Peyer's patch (tissue), 4 donors: ENCODE measurements at regions not wholly inside any gene's neighbourhood (a gene's known extent, or its start where the extent isn't known, plus 50 kb on each side); places are given as distances from the start of the nearest gene placed in this dataset.

ENCODE experiments used
- DNase-seq, 3 donors: peaks; one replicate each; pipeline ENCODE4 v3.0.0-alpha.2; 2017 to 2019
- H3K27ac ChIP-seq, 4 donors: fragments of 200-600 bp; sonication (generic); one replicate each; pipeline ENCODE4 v1.5.1; 2016 to 2019
- H3K27me3 ChIP-seq, 2 donors: fragments of 200-600 bp; sonication (generic); one replicate each; pipeline ENCODE4 v1.5.1; 2019
- H3K36me3 ChIP-seq, 3 donors: fragments of 200-600 bp; sonication (generic); one replicate each; pipeline ENCODE4 v1.5.1; 2016 to 2019
- H3K4me1 ChIP-seq, 4 donors: fragments of 200-600 bp; sonication (generic); one replicate each; pipeline ENCODE4 v1.5.1; 2016 to 2019
- H3K4me3 ChIP-seq, 4 donors: fragments of 200-600 bp; sonication (generic); 1 replicate in 3 of 4; 2 replicates in 1 of 4; pipeline ENCODE4 v1.5.1; 2016 to 2019; ENCODE audit warnings: mild to moderate bottlenecking in 1 of 4
- H3K9me3 ChIP-seq, 4 donors: fragments of 200-600 bp; sonication (generic); one replicate each; pipeline ENCODE4 v1.5.1; 2016 to 2019; ENCODE audit warnings: mild to moderate bottlenecking in 1 of 4
- POLR2A ChIP-seq, 2 donors: fragments of 450-650 bp; IDR thresholded peaks; one replicate each; pipeline ENCODE4 v1.5.1; 2017; ENCODE audit warnings: antibody characterized with exemption in 2 of 2, mild to moderate bottlenecking in 2 of 2, moderate library complexity in 2 of 2
- TF ChIP-seq, protein P1 (sequence below), 6 experiments: fragments of 450-650 bp in 4 of 6; fragments of 200-600 bp in 2 of 6; sonication (generic) in 1 of 6; IDR thresholded peaks; one replicate each; pipeline ENCODE4 v1.5.1; 2017 to 2019; ENCODE audit warnings: antibody characterized with exemption in 6 of 6, mild to moderate bottlenecking in 3 of 6, moderate library complexity in 1 of 6

DNA sequence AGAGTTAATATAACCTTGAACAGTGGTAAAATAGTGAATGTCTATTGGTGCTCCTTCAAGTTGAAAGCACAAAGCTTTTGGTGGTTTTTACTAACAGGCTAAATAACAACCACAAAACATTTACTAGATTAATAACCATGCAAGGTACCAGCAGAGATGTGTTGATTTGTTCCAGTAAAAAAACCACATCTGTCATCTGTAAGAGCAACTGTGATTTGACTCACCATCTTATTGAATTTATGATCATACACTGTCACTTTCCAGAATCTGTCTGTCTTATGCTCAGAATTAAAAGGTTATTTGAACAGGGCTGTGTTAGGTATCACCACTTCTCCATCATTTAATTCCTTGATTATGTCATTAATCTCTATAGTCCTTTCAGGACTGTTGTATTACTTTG lies 107.0 kb upstream of the PTHLH start:
- no peak for DNase-seq
- Histone ChIP-seq H3K4me3 (no peak overlapping the region), H3K4me1 (no peaks in the 10 kb centered on the region), H3K9me3 (no peaks in the 10 kb centered on the region), H3K27ac (no peak overlapping the region), H3K27me3 (no peaks in the 10 kb centered on the region), H3K36me3 (no peaks in the 10 kb centered on the region)
- TF ChIP-seq POLR2A (IDR thresholded peaks at IDR 0.05): no peak
- TF ChIP-seq, protein P1, sequence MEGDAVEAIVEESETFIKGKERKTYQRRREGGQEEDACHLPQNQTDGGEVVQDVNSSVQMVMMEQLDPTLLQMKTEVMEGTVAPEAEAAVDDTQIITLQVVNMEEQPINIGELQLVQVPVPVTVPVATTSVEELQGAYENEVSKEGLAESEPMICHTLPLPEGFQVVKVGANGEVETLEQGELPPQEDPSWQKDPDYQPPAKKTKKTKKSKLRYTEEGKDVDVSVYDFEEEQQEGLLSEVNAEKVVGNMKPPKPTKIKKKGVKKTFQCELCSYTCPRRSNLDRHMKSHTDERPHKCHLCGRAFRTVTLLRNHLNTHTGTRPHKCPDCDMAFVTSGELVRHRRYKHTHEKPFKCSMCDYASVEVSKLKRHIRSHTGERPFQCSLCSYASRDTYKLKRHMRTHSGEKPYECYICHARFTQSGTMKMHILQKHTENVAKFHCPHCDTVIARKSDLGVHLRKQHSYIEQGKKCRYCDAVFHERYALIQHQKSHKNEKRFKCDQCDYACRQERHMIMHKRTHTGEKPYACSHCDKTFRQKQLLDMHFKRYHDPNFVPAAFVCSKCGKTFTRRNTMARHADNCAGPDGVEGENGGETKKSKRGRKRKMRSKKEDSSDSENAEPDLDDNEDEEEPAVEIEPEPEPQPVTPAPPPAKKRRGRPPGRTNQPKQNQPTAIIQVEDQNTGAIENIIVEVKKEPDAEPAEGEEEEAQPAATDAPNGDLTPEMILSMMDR (IDR thresholded peaks at IDR 0.05): no peak

GRCh38 chr12:28082096-28082495 lies 108.2 kb upstream of the CCDC91 start:
- H3K9me3 ChIP-seq: no peaks in the 10 kb centered on the region
- no peak for DNase-seq
- H3K27ac ChIP-seq: no peak overlapping the region
- no peaks in the 10 kb centered on the region for H3K36me3 ChIP-seq
- H3K4me1 ChIP-seq: no peaks in the 10 kb centered on the region
- no peak for TF ChIP-seq POLR2A (IDR thresholded peaks at IDR 0.05)
- TF ChIP-seq, protein P1 (IDR thresholded peaks at IDR 0.05): no peak
- H3K4me3 ChIP-seq: no peak overlapping the region
- H3K27me3 ChIP-seq: no peaks in the 10 kb centered on the region

GRCh38 chr12:28083840-28084678 lies 106.2 kb upstream of the CCDC91 start:
- H3K4me1 ChIP-seq: no peaks in the 10 kb centered on the region
- no peaks in the 10 kb centered on the region for H3K36me3 ChIP-seq
- DNase-seq: no peak
- no peak overlapping the region for H3K27ac ChIP-seq
- TF ChIP-seq, protein P1 (IDR thresholded peaks at IDR 0.05): no peak
- TF ChIP-seq POLR2A (IDR thresholded peaks at IDR 0.05): no peak
- no peaks in the 10 kb centered on the region for H3K27me3 ChIP-seq
- no peaks in the 10 kb centered on the region for H3K9me3 ChIP-seq
- H3K4me3 ChIP-seq: no peak overlapping the region

DNA sequence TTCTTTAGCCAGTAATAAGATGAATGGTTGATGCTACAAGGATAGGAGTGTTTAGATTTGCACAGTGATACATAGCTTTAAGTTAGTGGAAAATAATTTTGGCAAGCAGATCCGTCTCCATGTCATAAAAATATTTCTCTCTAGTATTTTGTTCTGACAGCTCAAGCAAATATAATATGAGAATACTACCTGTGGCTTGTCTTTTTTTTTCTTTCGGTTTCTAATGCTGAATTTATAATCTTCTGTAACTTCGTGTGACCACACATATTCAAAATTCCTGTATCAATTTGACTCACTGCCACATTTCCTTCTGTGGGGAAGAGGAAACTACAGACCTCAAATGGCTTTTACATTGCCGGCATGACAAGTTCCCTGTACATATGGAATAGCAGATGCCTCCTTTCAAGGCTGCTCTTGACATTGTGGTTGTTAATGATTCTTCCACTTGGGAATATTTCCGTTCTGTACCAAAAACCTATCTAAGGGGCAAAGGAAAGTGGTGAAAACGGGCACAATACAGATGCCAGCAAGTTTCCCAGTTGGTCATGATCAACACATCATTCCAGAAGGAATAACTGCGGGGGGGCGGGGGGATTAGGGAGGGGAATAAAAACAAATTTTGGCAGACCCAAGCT lies 103.6 kb upstream of the CCDC91 start:
- Histone ChIP-seq H3K4me1 (no peaks in the 10 kb centered on the region), H3K36me3 (no peaks in the 10 kb centered on the region), H3K27me3 (no peaks in the 10 kb centered on the region), H3K27ac (no peak overlapping the region), H3K9me3 (no peaks in the 10 kb centered on the region), H3K4me3 (no peak overlapping the region)
- DNase-seq: no peak
- no peak for TF ChIP-seq POLR2A (IDR thresholded peaks at IDR 0.05)
- TF ChIP-seq, protein P1 (IDR thresholded peaks at IDR 0.05): no peak

GRCh38 chr12:28088566-28089272 lies 101.5 kb upstream of the CCDC91 start:
- Histone ChIP-seq H3K27me3 (no peaks in the 10 kb centered on the region), H3K36me3 (no peaks in the 10 kb centered on the region), H3K4me1 (no peaks in the 10 kb centered on the region), H3K27ac (no peak overlapping the region), H3K4me3 (no peak overlapping the region), H3K9me3 (no peaks in the 10 kb centered on the region)
- no peak for DNase-seq
- TF ChIP-seq, protein P1 (IDR thresholded peaks at IDR 0.05): no peak
- no peak for TF ChIP-seq POLR2A (IDR thresholded peaks at IDR 0.05)
